ENCODE measurements at regions not wholly inside any gene's neighbourhood (a gene's known extent, or its start where the extent isn't known, plus 50 kb on each side); places are given as distances from the start of the nearest gene placed in this dataset.

DNA sequence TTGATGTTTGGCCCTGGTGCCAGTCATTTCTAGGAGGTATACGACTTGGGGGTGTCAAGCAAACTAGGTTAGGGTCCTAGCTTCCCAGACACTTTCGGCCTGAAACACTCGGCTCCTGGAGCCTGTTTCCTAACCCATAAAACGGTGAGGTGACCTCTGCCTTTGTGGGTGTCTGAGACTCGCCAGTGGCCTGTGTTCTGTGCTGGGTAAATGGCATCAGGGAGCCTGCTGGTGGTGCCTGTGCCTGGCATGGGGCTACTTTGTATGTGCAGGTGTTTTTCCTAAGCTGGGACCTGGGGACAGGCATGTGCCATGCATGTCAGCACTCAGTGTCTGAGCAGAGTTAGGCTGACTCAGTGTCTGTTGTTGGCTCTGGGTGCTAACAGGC lies 139.2 kb downstream of the GLI2 start:
- TF ChIP-seq POLR2AphosphoS5 (IDR thresholded peaks at IDR 0.05), result no peak
- TF ChIP-seq, protein P1, sequence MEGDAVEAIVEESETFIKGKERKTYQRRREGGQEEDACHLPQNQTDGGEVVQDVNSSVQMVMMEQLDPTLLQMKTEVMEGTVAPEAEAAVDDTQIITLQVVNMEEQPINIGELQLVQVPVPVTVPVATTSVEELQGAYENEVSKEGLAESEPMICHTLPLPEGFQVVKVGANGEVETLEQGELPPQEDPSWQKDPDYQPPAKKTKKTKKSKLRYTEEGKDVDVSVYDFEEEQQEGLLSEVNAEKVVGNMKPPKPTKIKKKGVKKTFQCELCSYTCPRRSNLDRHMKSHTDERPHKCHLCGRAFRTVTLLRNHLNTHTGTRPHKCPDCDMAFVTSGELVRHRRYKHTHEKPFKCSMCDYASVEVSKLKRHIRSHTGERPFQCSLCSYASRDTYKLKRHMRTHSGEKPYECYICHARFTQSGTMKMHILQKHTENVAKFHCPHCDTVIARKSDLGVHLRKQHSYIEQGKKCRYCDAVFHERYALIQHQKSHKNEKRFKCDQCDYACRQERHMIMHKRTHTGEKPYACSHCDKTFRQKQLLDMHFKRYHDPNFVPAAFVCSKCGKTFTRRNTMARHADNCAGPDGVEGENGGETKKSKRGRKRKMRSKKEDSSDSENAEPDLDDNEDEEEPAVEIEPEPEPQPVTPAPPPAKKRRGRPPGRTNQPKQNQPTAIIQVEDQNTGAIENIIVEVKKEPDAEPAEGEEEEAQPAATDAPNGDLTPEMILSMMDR (IDR thresholded peaks at IDR 0.05), result no peak
- no peak for TF ChIP-seq POLR2A (IDR thresholded peaks at IDR 0.05)
